ENCODE measurements at regions not wholly inside any gene's neighbourhood (a gene's known extent, or its start where the extent isn't known, plus 50 kb on each side); places are given as distances from the start of the nearest gene placed in this dataset.

GRCh38 chr12:46509135-46509534, 136.6 kb upstream of the SLC38A2 start:
- TF ChIP-seq CTCF (IDR thresholded peaks at IDR 0.05) (no peak), POLR2A (IDR thresholded peaks at IDR 0.05) (no peak)
